IPS-20b (cell line): ENCODE measurements at regions not wholly inside any gene's neighbourhood (a gene's known extent, or its start where the extent isn't known, plus 50 kb on each side); places are given as distances from the start of the nearest gene placed in this dataset.

Experiments
- H3K27ac ChIP-seq: one replicate; pipeline ENCODE4 v1.5.1; 2013; ENCODE audit warnings: low read length
- H3K27me3 ChIP-seq: 2 replicates; pipeline ENCODE4 v1.6.1; 2013; ENCODE audit warnings: mild to moderate bottlenecking, low read length, inconsistent platforms; ENCODE audit not compliant: insufficient read depth
- H3K36me3 ChIP-seq: 2 replicates; pipeline ENCODE4 v1.6.1; 2013; ENCODE audit warnings: low read depth, mild to moderate bottlenecking, inconsistent platforms, low read length, moderate library complexity; ENCODE audit not compliant: insufficient read depth
- H3K4me1 ChIP-seq: 2 replicates; pipeline ENCODE4 v1.6.1; 2013; ENCODE audit warnings: mild to moderate bottlenecking, control low read depth, inconsistent platforms, low read length, moderate library complexity; ENCODE audit not compliant: insufficient read depth
- H3K4me3 ChIP-seq: 2 replicates; pipeline ENCODE4 v1.5.1; 2013; ENCODE audit warnings: mild to moderate bottlenecking, low read length, inconsistent platforms
- H3K9ac ChIP-seq: 2 replicates; pipeline ENCODE4 v1.6.1; 2013; ENCODE audit warnings: low read depth, mild to moderate bottlenecking, inconsistent platforms, low read length, moderate library complexity
- H3K9me3 ChIP-seq: 2 replicates; pipeline ENCODE4 v1.6.1; 2013; ENCODE audit warnings: mild to moderate bottlenecking, low read depth, low read length, inconsistent platforms; ENCODE audit not compliant: insufficient read depth

DNA sequence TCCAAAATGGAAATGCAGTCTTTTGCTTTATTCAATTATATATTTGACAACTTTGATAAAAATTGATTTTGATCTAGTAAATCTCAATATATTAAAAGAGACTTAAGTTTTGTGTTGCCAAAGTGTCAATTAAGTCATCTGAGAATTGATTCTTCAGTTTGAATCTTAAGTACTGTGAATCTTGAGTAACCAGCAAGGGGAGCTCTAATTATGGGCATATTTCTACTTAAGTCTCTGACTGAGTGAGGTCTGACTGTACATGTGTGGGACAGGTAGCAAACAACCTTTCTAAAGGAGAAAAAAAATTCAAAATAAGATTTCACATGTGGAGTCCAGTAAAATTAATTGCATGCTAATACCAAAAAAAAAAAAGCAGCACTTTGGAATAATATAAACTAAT is 503.7 kb upstream of the SLC8A1 start:
- Histone ChIP-seq H3K27ac (no peak overlapping the region), H3K4me1 (no peaks in the 10 kb centered on the region), H3K4me3 (no peak overlapping the region), H3K9ac (no peak overlapping the region), H3K36me3 (no peaks in the 10 kb centered on the region), H3K27me3 (no peaks in the 10 kb centered on the region), H3K9me3 (no peaks in the 10 kb centered on the region)

DNA sequence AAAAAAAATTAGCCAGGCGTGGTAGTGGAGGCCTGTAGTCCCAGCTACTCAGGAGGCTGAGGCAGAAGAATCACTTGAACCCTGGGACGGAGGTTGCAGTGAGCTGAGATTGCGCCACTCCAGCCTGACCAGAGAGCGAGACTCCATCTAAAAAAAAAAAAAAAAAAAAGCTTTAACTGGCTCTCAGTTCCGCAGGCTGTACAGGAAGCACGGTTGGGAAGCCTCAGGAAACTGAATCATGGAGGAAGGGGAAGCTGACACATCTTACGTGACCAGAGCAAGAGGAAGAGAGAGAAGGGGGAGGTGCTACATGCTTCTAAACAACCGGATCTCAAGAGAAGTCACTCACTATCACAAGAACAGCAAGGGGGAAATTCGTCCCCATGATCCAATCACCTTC is 505.6 kb upstream of the SLC8A1 start:
- H3K36me3 ChIP-seq: no peaks in the 10 kb centered on the region
- no peaks in the 10 kb centered on the region for H3K9me3 ChIP-seq
- H3K4me1 ChIP-seq: no peaks in the 10 kb centered on the region
- no peaks in the 10 kb centered on the region for H3K27me3 ChIP-seq
- H3K9ac ChIP-seq: no peak overlapping the region
- no peak overlapping the region for H3K27ac ChIP-seq
- H3K4me3 ChIP-seq: no peak overlapping the region

DNA sequence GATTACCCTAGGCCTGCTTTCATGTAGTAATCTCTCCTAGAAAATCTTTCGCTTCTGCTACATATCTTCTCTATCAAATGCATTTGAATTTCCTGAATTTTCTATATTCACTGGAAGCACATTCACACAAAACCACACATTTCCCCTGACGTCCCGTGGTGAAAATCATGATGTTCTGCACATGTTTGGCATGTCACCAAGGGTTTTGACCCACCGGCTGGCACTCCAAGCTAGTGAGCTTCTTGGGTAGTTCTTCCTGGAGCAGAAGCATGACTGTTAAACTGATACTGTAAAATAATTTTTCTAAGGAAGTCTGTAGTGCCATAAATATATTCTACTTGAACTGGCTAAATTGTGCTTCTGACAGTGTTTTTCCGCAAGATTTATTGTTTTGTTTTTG is 510.1 kb upstream of the SLC8A1 start:
- Histone ChIP-seq H3K9ac (no peak overlapping the region), H3K9me3 (no peaks in the 10 kb centered on the region), H3K4me1 (no peaks in the 10 kb centered on the region), H3K4me3 (no peak overlapping the region), H3K36me3 (no peaks in the 10 kb centered on the region), H3K27ac (no peak overlapping the region), H3K27me3 (no peaks in the 10 kb centered on the region)

DNA sequence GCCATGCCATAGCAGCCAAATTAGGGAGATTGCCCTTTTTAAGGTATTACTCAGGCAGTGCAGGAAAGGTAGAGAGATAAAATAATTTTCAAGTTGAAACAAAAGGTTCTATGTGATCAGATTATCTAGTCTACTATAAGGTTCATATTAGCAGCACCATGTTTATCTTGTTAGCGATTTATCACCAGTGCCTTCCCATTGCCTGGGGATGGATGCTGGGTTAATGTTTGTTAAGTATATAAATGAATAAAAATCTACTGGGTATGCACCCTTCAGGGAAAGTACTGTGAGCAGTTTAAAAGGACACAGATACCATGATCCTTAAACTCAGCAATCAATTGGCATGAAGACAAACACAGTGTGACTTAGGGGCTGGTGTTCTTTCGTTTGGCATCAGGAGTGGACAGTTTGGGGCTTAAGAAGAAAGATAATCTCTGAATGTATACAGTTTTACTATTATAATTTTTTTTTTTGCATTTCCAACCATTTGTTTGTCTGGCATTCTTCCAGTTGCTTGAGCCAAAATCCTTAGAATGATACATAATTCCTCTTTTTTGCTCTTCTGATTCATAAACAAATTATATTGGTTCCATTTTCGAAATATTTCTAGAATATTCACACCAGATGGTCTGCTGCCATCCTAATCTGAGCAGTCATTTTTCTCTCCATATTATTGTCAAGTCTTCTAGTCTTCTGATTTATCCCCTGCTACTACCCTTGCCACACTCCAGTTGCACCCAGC is 512.8 kb upstream of the SLC8A1 start:
- Histone ChIP-seq H3K9me3 (no peaks in the 10 kb centered on the region), H3K9ac (no peak overlapping the region), H3K4me1 (no peaks in the 10 kb centered on the region), H3K27me3 (no peaks in the 10 kb centered on the region), H3K27ac (no peak overlapping the region), H3K4me3 (no peak overlapping the region), H3K36me3 (no peaks in the 10 kb centered on the region)

DNA sequence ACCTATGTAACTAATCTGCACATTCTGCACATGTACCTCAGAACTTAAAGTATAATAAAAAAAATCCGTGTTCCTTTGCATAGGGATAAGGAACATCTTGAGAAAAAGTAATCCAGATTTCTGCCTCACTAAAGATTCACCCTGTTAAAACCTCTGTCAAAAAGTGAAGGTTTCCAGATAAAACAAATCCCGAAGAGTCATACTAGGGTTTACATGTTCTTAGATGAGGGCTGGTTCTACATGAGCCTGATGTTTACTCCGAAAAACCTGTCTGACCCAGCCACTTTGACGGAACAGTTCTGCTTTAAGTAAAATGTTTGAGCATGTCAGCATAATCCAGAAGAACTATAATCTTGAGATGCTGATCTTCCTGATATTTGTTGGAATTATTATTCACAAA is 515.6 kb upstream of the SLC8A1 start:
- no peaks in the 10 kb centered on the region for H3K27me3 ChIP-seq
- H3K36me3 ChIP-seq: no peaks in the 10 kb centered on the region
- H3K4me1 ChIP-seq: no peaks in the 10 kb centered on the region
- no peak overlapping the region for H3K4me3 ChIP-seq
- H3K9ac ChIP-seq: no peak overlapping the region
- H3K27ac ChIP-seq: no peak overlapping the region
- H3K9me3 ChIP-seq: no peaks in the 10 kb centered on the region

GRCh38 chr2:40975151-40975550 is 523.3 kb upstream of the SLC8A1 start:
- H3K36me3 ChIP-seq: no peaks in the 10 kb centered on the region
- no peaks in the 10 kb centered on the region for H3K9me3 ChIP-seq
- H3K4me1 ChIP-seq: no peaks in the 10 kb centered on the region
- H3K9ac ChIP-seq: no peak overlapping the region
- no peak overlapping the region for H3K4me3 ChIP-seq
- H3K27me3 ChIP-seq: no peaks in the 10 kb centered on the region
- H3K27ac ChIP-seq: no peak overlapping the region

- Histone ChIP-seq H3K36me3 (no peaks in the 10 kb centered on the region), H3K4me1 (peaks cover 5% of the 10 kb centered on the region; the same call in 1 of the 2 replicates), H3K27ac (no peak overlapping the region), H3K9ac (no peak overlapping the region), H3K9me3 (no peaks in the 10 kb centered on the region), H3K27me3 (no peaks in the 10 kb centered on the region), H3K4me3 (no peak overlapping the region)
These were observed 545.5 kb upstream of the SLC8A1 start for GRCh38 chr2:40997362-40997761.

GRCh38 chr2:41000374-41000773 is 548.5 kb upstream of the SLC8A1 start:
- H3K9me3 ChIP-seq: no peaks in the 10 kb centered on the region
- H3K27ac ChIP-seq: no peak overlapping the region
- no peak overlapping the region for H3K9ac ChIP-seq
- H3K4me3 ChIP-seq: no peak overlapping the region
- peaks cover 5% of the 10 kb centered on the region; the same call in 1 of the 2 replicates for H3K4me1 ChIP-seq
- no peaks in the 10 kb centered on the region for H3K27me3 ChIP-seq
- no peaks in the 10 kb centered on the region for H3K36me3 ChIP-seq

DNA sequence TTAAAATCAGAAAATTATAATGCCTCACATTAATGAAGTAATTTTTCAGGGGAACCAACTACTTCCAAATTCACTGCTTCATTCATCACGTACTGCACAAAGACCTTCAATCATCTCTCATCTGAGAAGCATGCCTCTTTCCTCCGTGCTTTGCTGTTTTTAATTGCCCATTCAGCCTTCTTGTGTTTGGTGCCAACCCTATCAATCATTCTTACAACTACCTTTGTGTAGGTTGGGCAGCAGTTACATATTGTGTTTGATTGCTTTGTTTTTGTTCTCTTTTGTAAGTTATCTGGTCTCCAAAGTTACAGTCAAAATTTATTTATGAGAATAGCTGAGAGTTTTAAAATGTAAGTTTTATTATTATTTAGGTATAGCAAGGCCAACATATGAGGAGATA is 549.0 kb upstream of the SLC8A1 start:
- Histone ChIP-seq H3K36me3 (no peaks in the 10 kb centered on the region), H3K9me3 (no peaks in the 10 kb centered on the region), H3K9ac (no peak overlapping the region), H3K27me3 (no peaks in the 10 kb centered on the region), H3K4me3 (no peak overlapping the region), H3K27ac (no peak overlapping the region), H3K4me1 (peaks cover 5% of the 10 kb centered on the region; the same call in 1 of the 2 replicates)

GRCh38 chr2:41004700-41005099 is 552.8 kb upstream of the SLC8A1 start:
- H3K36me3 ChIP-seq: no peaks in the 10 kb centered on the region
- H3K27me3 ChIP-seq: no peaks in the 10 kb centered on the region
- H3K9ac ChIP-seq: no peak overlapping the region
- no peaks in the 10 kb centered on the region for H3K9me3 ChIP-seq
- H3K27ac ChIP-seq: no peak overlapping the region
- H3K4me3 ChIP-seq: no peak overlapping the region
- no peaks in the 10 kb centered on the region for H3K4me1 ChIP-seq

DNA sequence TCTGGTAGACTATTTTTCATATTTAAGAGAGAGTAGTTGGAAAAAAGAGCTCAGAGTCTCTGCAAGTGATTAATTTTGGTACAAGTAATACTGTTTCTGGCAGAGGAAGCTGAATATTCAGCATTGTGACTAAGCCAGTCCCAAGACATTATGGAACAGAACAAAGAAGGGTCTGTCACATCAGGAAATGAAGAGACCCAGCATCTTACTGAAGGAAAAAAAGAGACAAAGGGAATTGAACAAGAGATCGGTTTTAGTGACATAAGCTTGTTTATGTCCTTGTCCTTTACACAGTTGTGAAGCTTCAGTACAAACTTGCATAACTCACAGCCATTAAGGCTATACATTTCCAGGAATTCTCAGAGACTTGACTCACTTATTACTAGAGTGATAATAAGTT is 568.5 kb upstream of the SLC8A1 start:
- Histone ChIP-seq H3K9me3 (no peaks in the 10 kb centered on the region), H3K4me1 (no peaks in the 10 kb centered on the region), H3K4me3 (no peak overlapping the region), H3K27ac (no peak overlapping the region), H3K36me3 (no peaks in the 10 kb centered on the region), H3K9ac (no peak overlapping the region), H3K27me3 (no peaks in the 10 kb centered on the region)

- no peaks in the 10 kb centered on the region for H3K27me3 ChIP-seq
- no peak overlapping the region for H3K9ac ChIP-seq
- H3K4me1 ChIP-seq: no peaks in the 10 kb centered on the region
- H3K9me3 ChIP-seq: no peaks in the 10 kb centered on the region
- no peak overlapping the region for H3K27ac ChIP-seq
- no peaks in the 10 kb centered on the region for H3K36me3 ChIP-seq
- no peak overlapping the region for H3K4me3 ChIP-seq
These were observed 572.9 kb upstream of the SLC8A1 start for GRCh38 chr2:41024816-41025215.
